SK-N-MC (cell line): ENCODE measurements at regions not wholly inside any gene's neighbourhood (a gene's known extent, or its start where the extent isn't known, plus 50 kb on each side); places are given as distances from the start of the nearest gene placed in this dataset.

Source experiments
- EZH2 ChIP-seq: fragments of 200-600 bp; sonication (generic); IDR thresholded peaks from one replicate; pipeline ENCODE4 v1.6.1; 2017; ENCODE audit warnings: antibody characterized with exemption
- POLR2AphosphoS5 ChIP-seq: IDR thresholded peaks from 2 replicates; pipeline ENCODE4 v1.6.1; 2012; ENCODE audit warnings: mild to moderate bottlenecking, low read depth, low read length, borderline replicate concordance

GRCh38 chr16:86334079-86334635 is 176.2 kb upstream of the FOXF1 start:
- no peak for TF ChIP-seq POLR2AphosphoS5
- TF ChIP-seq EZH2 = no peak
